H1 (cell line): ENCODE measurements at regions not wholly inside any gene's neighbourhood (a gene's known extent, or its start where the extent isn't known, plus 50 kb on each side); places are given as distances from the start of the nearest gene placed in this dataset.

Experiments used
- CTCF ChIA-PET: fragments of 300-600 bp; sonication (Branson Sonifier 250); formaldehyde crosslinking; loops from one replicate; lab custom pipeline; 2021; ENCODE audit not compliant: partially characterized antibody; lab: Charles Lee
- POLR2A ChIA-PET: fragments of 300-600 bp; sonication (Branson Sonifier 250); formaldehyde crosslinking; loops from one replicate; lab custom pipeline; 2021; ENCODE audit warnings: inconsistent platforms; ENCODE audit not compliant: partially characterized antibody; lab: Charles Lee
- DNase-seq, 2 experiments: peaks; one replicate each; pipeline versions ENCODE4 v3.0.0 to v3.0.0-alpha.2; 2010 to 2022; ENCODE audit warnings: low spot score in 2 of 2, low read depth in 1 of 2, mixed read lengths in 1 of 2
- FAIRE-seq: peaks from 2 replicates; lab custom pipeline; 2011; peaks lifted over from hg19 to GRCh38; lab: Jason Lieb, UNC
- H2AFZ ChIP-seq: 2 replicates; pipeline ENCODE4 v1.8.1; 2012; ENCODE audit warnings: low read length, inconsistent platforms
- H2AK5ac ChIP-seq: 2 replicates; pipeline ENCODE4 v1.6.1; 2013; ENCODE audit warnings: low read depth, low read length
- H2BK120ac ChIP-seq: replicated peaks from 2 replicates; pipeline ENCODE3; 2013; ENCODE audit warnings: low read depth, low read length, inconsistent platforms
- H2BK12ac ChIP-seq: 2 replicates; pipeline ENCODE4 v1.6.1; 2013; ENCODE audit warnings: low read depth, low read length
- H2BK15ac ChIP-seq: 2 replicates; pipeline ENCODE4 v1.6.1; 2013; ENCODE audit warnings: low read length
- H2BK20ac ChIP-seq: 2 replicates; pipeline ENCODE4 v1.6.1; 2013; ENCODE audit warnings: low read length
- H2BK5ac ChIP-seq: 2 replicates; pipeline ENCODE4 v1.6.1; 2013; ENCODE audit warnings: low read depth, low read length
- H3K14ac ChIP-seq: 2 replicates; pipeline ENCODE4 v1.6.1; 2013; ENCODE audit warnings: inconsistent platforms; ENCODE audit not compliant: insufficient read length
- H3K18ac ChIP-seq: 2 replicates; pipeline ENCODE4 v1.6.1; 2013; ENCODE audit warnings: low read length; ENCODE audit errors: extremely low read depth
- H3K23ac ChIP-seq: 2 replicates; pipeline ENCODE4 v1.6.1; 2013; ENCODE audit warnings: inconsistent platforms; ENCODE audit not compliant: insufficient read length
- H3K23me2 ChIP-seq: 2 replicates; pipeline ENCODE4 v1.6.1; 2013; ENCODE audit warnings: low read depth, low read length
- H3K27ac ChIP-seq: 2 replicates; pipeline ENCODE4 v1.6.1; 2011; ENCODE audit warnings: low read depth, low read length, inconsistent platforms
- H3K27me3 ChIP-seq, 4 experiments: replicated peaks in 1 of 4; 1 replicate in 1 of 4; 2 replicates in 3 of 4; pipeline versions ENCODE4 v1.6.1 to v1.8.1; 2011 to 2013; ENCODE audit warnings: low read length in 3 of 4, mild to moderate bottlenecking in 3 of 4, inconsistent platforms in 2 of 4, mixed read lengths in 2 of 4, moderate library complexity in 1 of 4; ENCODE audit not compliant: control insufficient read depth in 3 of 4, insufficient read depth in 3 of 4; ENCODE audit errors: extremely low read depth in 1 of 4
- H3K36me3 ChIP-seq, 4 experiments: 2 replicates each; pipeline versions ENCODE4 v1.6.1 to v1.8.1; 2011 to 2013; ENCODE audit warnings: mild to moderate bottlenecking in 4 of 4, low read length in 3 of 4, moderate library complexity in 2 of 4, control low read depth in 1 of 4, inconsistent platforms in 1 of 4; ENCODE audit not compliant: insufficient read depth in 4 of 4, control insufficient read depth in 2 of 4
- H3K4ac ChIP-seq: replicated peaks from 2 replicates; pipeline ENCODE3; 2013; ENCODE audit warnings: low read length, low read depth, mixed read lengths, inconsistent platforms; ENCODE audit not compliant: insufficient read length
- H3K4me1 ChIP-seq, 4 experiments: replicated peaks in 1 of 4; 1 replicate in 1 of 4; 2 replicates in 3 of 4; pipeline versions ENCODE4 v1.6.1 to v1.8.1; 2011 to 2013; ENCODE audit warnings: low read length in 3 of 4, inconsistent platforms in 2 of 4, mixed read lengths in 1 of 4; ENCODE audit not compliant: insufficient read depth in 4 of 4, control insufficient read depth in 3 of 4
- H3K4me2 ChIP-seq, 2 experiments: 2 replicates each; pipeline versions ENCODE4 v1.6.1 to v1.8.1; 2011 to 2013; ENCODE audit warnings: low read depth in 2 of 2, low read length in 2 of 2, control low read depth in 1 of 2, inconsistent platforms in 1 of 2, mild to moderate bottlenecking in 1 of 2; ENCODE audit not compliant: insufficient read depth in 1 of 2
- H3K4me3 ChIP-seq, 4 experiments: fragments of 200-600, 300-600 bp in 1 of 4; sonication (generic), shearing (Covaris generic), sonication (Bioruptor Twin) in 1 of 4; 2 replicates each; pipeline versions ENCODE4 v1.5.1 to v1.8.1; 2011 to 2016; ENCODE audit warnings: low read length in 4 of 4, low read depth in 3 of 4, control low read depth in 2 of 4, inconsistent platforms in 2 of 4, mild to moderate bottlenecking in 2 of 4, mixed read lengths in 1 of 4, moderate library complexity in 1 of 4; ENCODE audit not compliant: insufficient read depth in 2 of 4; ENCODE audit errors: extremely low read depth in 1 of 4
- H3K56ac ChIP-seq: replicated peaks from 2 replicates; pipeline ENCODE3; 2013; ENCODE audit warnings: low read depth, mild to moderate bottlenecking, mixed read lengths, low read length, inconsistent platforms; ENCODE audit not compliant: insufficient read length
- H3K79me1 ChIP-seq: 2 replicates; pipeline ENCODE4 v1.6.1; 2013; ENCODE audit warnings: low read depth, low read length, control low read depth
- H3K79me2 ChIP-seq, 2 experiments: 2 replicates each; pipeline versions ENCODE4 v1.6.1 to v1.8.1; 2012 to 2013; ENCODE audit warnings: low read length in 2 of 2, mild to moderate bottlenecking in 2 of 2, inconsistent platforms in 1 of 2; ENCODE audit not compliant: insufficient read depth in 2 of 2, control insufficient read depth in 1 of 2
- H3K9ac ChIP-seq, 4 experiments: replicated peaks in 1 of 4; 1 replicate in 1 of 4; 2 replicates in 3 of 4; pipeline versions ENCODE4 v1.6.1 to v1.8.1; 2011 to 2013; ENCODE audit warnings: low read depth in 3 of 4, low read length in 3 of 4, control low read depth in 2 of 4, mild to moderate bottlenecking in 2 of 4, moderate library complexity in 2 of 4, inconsistent platforms in 1 of 4; ENCODE audit errors: extremely low read depth in 1 of 4
- H3K9me3 ChIP-seq, 2 experiments: 2 replicates each; pipeline versions ENCODE4 v1.6.1 to v1.8.1; 2012 to 2013; ENCODE audit warnings: mild to moderate bottlenecking in 2 of 2, moderate library complexity in 2 of 2, control low read depth in 1 of 2, inconsistent platforms in 1 of 2, low read depth in 1 of 2, low read length in 1 of 2, mixed read lengths in 1 of 2; ENCODE audit not compliant: insufficient read depth in 2 of 2
- H4K20me1 ChIP-seq, 2 experiments: replicated peaks in 1 of 2; 2 replicates each; pipeline versions ENCODE3 to v1.8.1; 2011 to 2013; ENCODE audit warnings: inconsistent platforms in 2 of 2, low read length in 2 of 2, mild to moderate bottlenecking in 1 of 2; ENCODE audit not compliant: insufficient read depth in 2 of 2, control insufficient read depth in 1 of 2
- H4K5ac ChIP-seq: 2 replicates; pipeline ENCODE4 v1.6.1; 2013; ENCODE audit warnings: low read length, low read depth, mixed read lengths, inconsistent platforms; ENCODE audit not compliant: insufficient read length
- H4K8ac ChIP-seq: 2 replicates; pipeline ENCODE4 v1.8.0; 2013; ENCODE audit warnings: mild to moderate bottlenecking, moderate library complexity, low read length, inconsistent platforms; ENCODE audit not compliant: insufficient read depth; ENCODE audit errors: extremely low read depth
- H4K91ac ChIP-seq: replicated peaks from 2 replicates; pipeline ENCODE3; 2013; ENCODE audit warnings: low read length, mixed read lengths, inconsistent platforms; ENCODE audit not compliant: insufficient read length
- BRCA1 ChIP-seq: IDR thresholded peaks from 2 replicates; pipeline ENCODE4 v1.6.1; 2012; ENCODE audit warnings: low read depth, low read length, improper control_type of control experiment
- CBX8 ChIP-seq: fragments of 300-800, 300-1000 bp; sonication (generic); IDR thresholded peaks from 2 replicates; pipeline ENCODE4 v1.7.1; 2016; ENCODE audit warnings: low read depth, low read length, borderline replicate concordance
- CEBPB ChIP-seq: IDR thresholded peaks from 2 replicates; pipeline ENCODE4 v1.6.1; 2012; ENCODE audit warnings: low read depth, low read length
- CREB1 ChIP-seq: IDR thresholded peaks from 2 replicates; pipeline ENCODE4 v1.6.1; 2012; ENCODE audit warnings: inconsistent platforms
- POLR2AphosphoS5 ChIP-seq: IDR thresholded peaks from 2 replicates; pipeline ENCODE4 v1.6.1; 2011; ENCODE audit warnings: low read depth, low read length
- POU5F1 ChIP-seq: IDR thresholded peaks from 2 replicates; pipeline ENCODE4 v1.6.1; 2011; ENCODE audit warnings: low read depth, mild to moderate bottlenecking, low read length, moderate library complexity
- RFX5 ChIP-seq: IDR thresholded peaks from 2 replicates; pipeline ENCODE4 v1.6.1; 2011; ENCODE audit warnings: low read depth, low read length, improper control_type of control experiment, borderline replicate concordance
- RNF2 ChIP-seq: fragments of 200-900, 300-1000 bp; sonication (generic); IDR thresholded peaks from 2 replicates; pipeline ENCODE4 v1.7.1; 2016; ENCODE audit warnings: borderline replicate concordance, low read depth, mild to moderate bottlenecking, antibody characterized with exemption, low read length; ENCODE audit not compliant: poor library complexity, severe bottlenecking; ENCODE audit errors: missing control alignments
- WGBS, 2 experiments: shearing (Covaris generic) in 1 of 2; methylation state at CpG; one replicate each; pipeline versions ENCODE4 v1.1.6 to v1.1.7; 2013 to 2015; ENCODE audit warnings: low lambda C conversion rate in 2 of 2, mixed read lengths in 2 of 2, inconsistent platforms in 1 of 2, low coverage in 1 of 2, missing lambda C conversion rate in 1 of 2; ENCODE audit not compliant: insufficient replicate concordance in 2 of 2, insufficient coverage in 1 of 2, insufficient read length in 1 of 2; ENCODE audit errors: extremely low coverage in 1 of 2, missing lambda C conversion rate in 1 of 2; 5-methylcytosine and 5-hydroxymethylcytosine counted together
- TF ChIP-seq, protein P1 (sequence below), 3 experiments: IDR thresholded peaks; 1 replicate in 2 of 3; 2 replicates in 1 of 3; pipeline versions ENCODE4 v1.5.1 to v1.6.1; 2011; ENCODE audit warnings: low read length in 3 of 3, mild to moderate bottlenecking in 3 of 3, inconsistent platforms in 2 of 3, low read depth in 1 of 3, moderate library complexity in 1 of 3; ENCODE audit not compliant: insufficient read depth in 1 of 3; ENCODE audit errors: control extremely low read depth in 1 of 3

DNA sequence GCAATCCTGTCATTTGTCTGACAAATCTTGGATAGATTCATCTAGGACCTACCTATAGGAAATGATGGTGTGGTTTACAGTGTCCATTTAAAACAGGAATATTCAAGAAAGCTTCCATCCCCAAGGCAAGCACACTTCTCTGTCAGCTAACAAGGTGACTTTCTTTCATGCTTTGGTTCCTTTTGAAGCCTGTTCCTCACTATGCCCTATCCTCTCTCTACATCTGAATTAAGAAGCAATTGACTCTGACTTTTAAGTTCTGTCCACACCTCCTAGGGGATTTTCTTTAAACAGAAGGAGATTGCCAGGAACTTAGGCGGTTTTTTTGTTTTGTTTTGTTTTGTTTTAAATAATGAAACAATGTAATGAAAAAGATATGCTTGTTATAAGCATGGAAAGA is 1181.4 kb upstream of the TENM3 start:
- Histone ChIP-seq H2AFZ (no peak overlapping the region), H3K79me1 (no peaks in the 10 kb centered on the region), H3K36me3 (no peaks in the 10 kb centered on the region), H4K5ac (no peak overlapping the region), H3K56ac (no peak overlapping the region), H3K14ac (no peak overlapping the region), H2BK12ac (no peak overlapping the region), H2BK120ac (no peak overlapping the region), H3K4me3 (no peak overlapping the region), H2AK5ac (no peak overlapping the region), H2BK15ac (no peak overlapping the region), H3K27ac (no peak overlapping the region), H3K4me1 (no peaks in the 10 kb centered on the region; a peak in 2 of 7 replicates), H2BK20ac (no peak overlapping the region), H3K23ac (no peak overlapping the region), H3K9me3 (no peaks in the 10 kb centered on the region), H4K91ac (no peak overlapping the region), H3K4me2 (no peak overlapping the region), H3K79me2 (no peaks in the 10 kb centered on the region), H2BK5ac (no peak overlapping the region), H3K27me3 (no peaks in the 10 kb centered on the region), H3K23me2 (no peaks in the 10 kb centered on the region), H3K9ac (no peak overlapping the region), H4K8ac (no peak overlapping the region), H3K18ac (no peak overlapping the region), H4K20me1 (no peaks in the 10 kb centered on the region), H3K4ac (no peak overlapping the region)
- WGBS, 2 experiments, result 62% methylated on average over 1 of the region's 1 CpG; no CpG with 5 or more reads in 1 of the 2 experiments
- TF ChIP-seq POLR2AphosphoS5 (no peak), BRCA1 (no peak), POU5F1 (no peak), RNF2 (no peak), CREB1 (no peak), CEBPB (no peak), CBX8 (no peak), RFX5 (no peak)
- TF ChIP-seq, protein P1, sequence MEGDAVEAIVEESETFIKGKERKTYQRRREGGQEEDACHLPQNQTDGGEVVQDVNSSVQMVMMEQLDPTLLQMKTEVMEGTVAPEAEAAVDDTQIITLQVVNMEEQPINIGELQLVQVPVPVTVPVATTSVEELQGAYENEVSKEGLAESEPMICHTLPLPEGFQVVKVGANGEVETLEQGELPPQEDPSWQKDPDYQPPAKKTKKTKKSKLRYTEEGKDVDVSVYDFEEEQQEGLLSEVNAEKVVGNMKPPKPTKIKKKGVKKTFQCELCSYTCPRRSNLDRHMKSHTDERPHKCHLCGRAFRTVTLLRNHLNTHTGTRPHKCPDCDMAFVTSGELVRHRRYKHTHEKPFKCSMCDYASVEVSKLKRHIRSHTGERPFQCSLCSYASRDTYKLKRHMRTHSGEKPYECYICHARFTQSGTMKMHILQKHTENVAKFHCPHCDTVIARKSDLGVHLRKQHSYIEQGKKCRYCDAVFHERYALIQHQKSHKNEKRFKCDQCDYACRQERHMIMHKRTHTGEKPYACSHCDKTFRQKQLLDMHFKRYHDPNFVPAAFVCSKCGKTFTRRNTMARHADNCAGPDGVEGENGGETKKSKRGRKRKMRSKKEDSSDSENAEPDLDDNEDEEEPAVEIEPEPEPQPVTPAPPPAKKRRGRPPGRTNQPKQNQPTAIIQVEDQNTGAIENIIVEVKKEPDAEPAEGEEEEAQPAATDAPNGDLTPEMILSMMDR (IDR thresholded peaks at IDR 0.05; ENCODE audit: control extremely low read depth in 1 of 3, insufficient read depth in 1 of 3, low read depth in 1 of 3, low read length in 3 of 3), result no peak
- no peak for DNase-seq
- CTCF ChIA-PET, result interaction anchor here (0.6 kb wide), 1 partner anchor 65 kb away, joined by 3 read pairs; no protein-coding TSS in a partner anchor
- no peak for FAIRE-seq
- POLR2A ChIA-PET, result no interaction called here
